Small intestine (tissue), 7 donors: ENCODE measurements at regions not wholly inside any gene's neighbourhood (a gene's known extent, or its start where the extent isn't known, plus 50 kb on each side); places are given as distances from the start of the nearest gene placed in this dataset.

Experiments
- DNase-seq, 2 donors: peaks; one replicate each; pipeline versions ENCODE4 v3.0.0 to v3.0.0-alpha.2; 2013
- FAIRE-seq: peaks from 2 replicates; lab custom pipeline; 2012; peaks lifted over from hg19 to GRCh38; lab: Jason Lieb, UNC
- H3K27ac ChIP-seq, 3 donors: one replicate each; pipeline ENCODE4 v1.5.1; 2013; ENCODE audit warnings: low read length in 2 of 3, mild to moderate bottlenecking in 2 of 3, control low read depth in 1 of 3, inconsistent platforms in 1 of 3, low read depth in 1 of 3, moderate library complexity in 1 of 3
- H3K27me3 ChIP-seq, 3 donors: one replicate each; pipeline ENCODE4 v1.6.1; 2013; ENCODE audit warnings: low read length in 3 of 3, inconsistent platforms in 1 of 3; ENCODE audit not compliant: control insufficient read depth in 3 of 3, insufficient read depth in 3 of 3
- H3K36me3 ChIP-seq, 3 donors: one replicate each; pipeline ENCODE4 v1.6.1; 2013; ENCODE audit warnings: low read length in 3 of 3, inconsistent platforms in 1 of 3, low read depth in 1 of 3, mild to moderate bottlenecking in 1 of 3, moderate library complexity in 1 of 3; ENCODE audit not compliant: control insufficient read depth in 3 of 3, insufficient read depth in 2 of 3
- H3K4me1 ChIP-seq, 3 donors: one replicate each; pipeline ENCODE4 v1.6.1; 2013; ENCODE audit warnings: low read length in 2 of 3, inconsistent platforms in 1 of 3, low read depth in 1 of 3, mild to moderate bottlenecking in 1 of 3, moderate library complexity in 1 of 3; ENCODE audit not compliant: control insufficient read depth in 3 of 3, insufficient read depth in 2 of 3
- H3K4me3 ChIP-seq, 3 donors: one replicate each; pipeline ENCODE4 v1.5.1; 2013; ENCODE audit warnings: low read length in 3 of 3, control low read depth in 1 of 3, inconsistent platforms in 1 of 3, low read depth in 1 of 3, mild to moderate bottlenecking in 1 of 3, moderate library complexity in 1 of 3
- H3K9me3 ChIP-seq, 2 donors: one replicate each; pipeline ENCODE4 v1.6.1; 2013; ENCODE audit warnings: low read depth in 1 of 2, low read length in 1 of 2; ENCODE audit not compliant: control insufficient read depth in 2 of 2, insufficient read depth in 1 of 2
- WGBS, 3 donors: extraction: QIAGEN DNeasy Blood & Tissue Kit; methylation state at CpG; one replicate each; pipeline ENCODE4 v1.1.7; 2013; 5-methylcytosine and 5-hydroxymethylcytosine counted together
- donor health status: healthy with polysubstance abuse.
- donor health status: control.
- donor health status: control.
- donor health status: Bipolar disorder and iron deficiency.
- donor health status: healthy.

DNA sequence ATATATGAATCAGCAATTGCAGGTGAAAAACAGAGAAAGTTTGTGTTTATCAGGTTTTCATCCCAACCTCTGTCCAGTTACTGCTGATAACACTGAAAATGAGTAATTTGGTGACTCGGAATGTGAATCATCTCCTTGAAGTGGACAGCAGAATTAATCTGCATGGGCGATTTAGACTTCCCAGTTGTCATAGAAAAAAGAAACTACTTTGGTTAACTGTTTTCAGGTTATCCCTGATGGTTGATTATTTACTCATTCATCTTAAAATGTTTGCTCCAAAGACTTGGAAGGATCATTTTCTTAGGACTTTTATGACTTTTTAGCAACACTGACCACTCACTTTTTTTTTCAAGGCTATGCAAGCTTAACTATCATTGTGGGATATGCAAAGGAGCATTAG is 504.1 kb upstream of the ANKRD30A start:
- Histone ChIP-seq H3K36me3 (no peaks in the 10 kb centered on the region), H3K27ac (no peak overlapping the region), H3K4me3 (no peak overlapping the region), H3K9me3 (peaks cover 0 to 3% of the 10 kb centered on the region in 2 donors), H3K27me3 (no peaks in the 10 kb centered on the region), H3K4me1 (no peaks in the 10 kb centered on the region)
- no peak for FAIRE-seq
- DNase-seq: no peak
- whole genome bisulfite sequencing, 3 donors: 33 to 64% (median 45%) methylated on average over 2 of the region's 2 CpGs

DNA sequence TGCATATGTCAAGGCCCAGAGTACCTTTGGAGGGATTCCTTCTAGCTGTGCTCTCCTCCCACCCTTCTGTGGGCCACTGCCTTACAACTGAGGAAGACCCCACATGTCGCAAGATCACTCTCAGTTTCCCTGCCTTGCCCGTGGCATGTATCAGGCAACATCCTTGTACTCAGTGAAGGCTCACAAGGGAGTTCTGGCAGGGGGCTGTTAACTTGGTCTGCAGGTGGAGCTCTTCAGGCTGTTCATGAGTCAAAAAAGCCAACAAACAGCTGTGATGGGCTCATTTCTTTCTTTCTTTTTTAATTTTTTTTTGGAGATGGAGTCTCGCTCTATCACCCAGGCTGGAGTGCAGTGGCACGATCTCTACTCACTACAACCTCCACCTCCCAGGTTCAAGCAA is 513.0 kb upstream of the ANKRD30A start:
- Histone ChIP-seq H3K36me3 (no peaks in the 10 kb centered on the region), H3K4me3 (no peak overlapping the region), H3K27ac (no peak overlapping the region), H3K9me3 (peaks cover 0 to 2% of the 10 kb centered on the region in 2 donors), H3K4me1 (no peaks in the 10 kb centered on the region), H3K27me3 (no peaks in the 10 kb centered on the region)
- 79 to 92% (median 88%) methylated on average over 4 of the region's 4 CpGs for WGBS, 3 donors
- FAIRE-seq: no peak
- DNase-seq: no peak

DNA sequence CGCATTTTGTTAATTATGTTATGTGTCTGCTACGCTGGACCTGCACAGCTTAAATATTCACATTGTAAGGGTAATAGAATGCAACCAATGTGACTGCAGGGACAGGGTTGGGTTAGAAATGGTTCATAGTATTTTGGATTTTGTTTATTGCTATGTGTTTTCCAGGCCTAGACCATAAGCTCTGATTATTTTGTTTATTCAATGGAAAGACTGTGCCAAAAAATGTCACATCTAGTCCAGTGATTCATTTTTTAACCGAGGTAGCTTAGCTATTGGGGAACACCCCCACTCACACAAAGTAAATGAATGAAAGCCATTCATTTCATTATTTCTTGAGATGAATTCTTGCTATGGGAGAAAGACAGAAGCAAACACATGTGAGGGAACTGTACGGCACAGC is 516.5 kb upstream of the ANKRD30A start:
- H3K9me3 ChIP-seq: peaks cover 0 to 2% of the 10 kb centered on the region in 2 donors
- no peak overlapping the region for H3K27ac ChIP-seq
- no peaks in the 10 kb centered on the region for H3K27me3 ChIP-seq
- H3K36me3 ChIP-seq: no peaks in the 10 kb centered on the region
- DNase-seq (no peak), FAIRE-seq (no peak)
- WGBS, 3 donors: 66 to 87% (median 74%) methylated on average over 4 of the region's 4 CpGs
- H3K4me1 ChIP-seq: no peaks in the 10 kb centered on the region
- H3K4me3 ChIP-seq: no peak overlapping the region

DNA sequence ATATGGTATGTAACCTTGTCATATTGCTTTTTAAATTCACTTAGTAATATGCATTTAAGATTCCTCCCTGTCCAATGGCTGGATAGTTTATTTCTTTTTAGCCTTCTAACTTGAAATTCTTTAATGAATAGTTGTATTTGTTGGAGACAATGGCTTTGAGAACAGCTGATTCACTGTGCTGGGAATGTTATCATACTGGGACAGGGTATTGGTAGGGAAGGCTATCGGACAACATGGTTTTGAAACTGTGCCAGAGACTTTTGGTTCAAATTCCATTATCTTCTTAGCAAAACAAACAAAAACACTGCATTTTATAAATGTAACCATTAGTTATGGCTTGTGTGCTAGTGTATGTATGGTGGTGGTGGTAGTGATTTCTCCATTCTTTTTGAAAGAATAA is 517.1 kb upstream of the ANKRD30A start:
- DNase-seq: no peak
- H3K4me3 ChIP-seq: no peak overlapping the region
- FAIRE-seq: no peak
- H3K36me3 ChIP-seq: no peaks in the 10 kb centered on the region
- no peak overlapping the region for H3K27ac ChIP-seq
- H3K4me1 ChIP-seq: no peaks in the 10 kb centered on the region
- WGBS, 3 donors: 63 to 76% (median 75%) methylated on average over 1 of the region's 1 CpG
- H3K27me3 ChIP-seq: no peaks in the 10 kb centered on the region
- peaks cover 0 to 2% of the 10 kb centered on the region in 2 donors for H3K9me3 ChIP-seq

DNA sequence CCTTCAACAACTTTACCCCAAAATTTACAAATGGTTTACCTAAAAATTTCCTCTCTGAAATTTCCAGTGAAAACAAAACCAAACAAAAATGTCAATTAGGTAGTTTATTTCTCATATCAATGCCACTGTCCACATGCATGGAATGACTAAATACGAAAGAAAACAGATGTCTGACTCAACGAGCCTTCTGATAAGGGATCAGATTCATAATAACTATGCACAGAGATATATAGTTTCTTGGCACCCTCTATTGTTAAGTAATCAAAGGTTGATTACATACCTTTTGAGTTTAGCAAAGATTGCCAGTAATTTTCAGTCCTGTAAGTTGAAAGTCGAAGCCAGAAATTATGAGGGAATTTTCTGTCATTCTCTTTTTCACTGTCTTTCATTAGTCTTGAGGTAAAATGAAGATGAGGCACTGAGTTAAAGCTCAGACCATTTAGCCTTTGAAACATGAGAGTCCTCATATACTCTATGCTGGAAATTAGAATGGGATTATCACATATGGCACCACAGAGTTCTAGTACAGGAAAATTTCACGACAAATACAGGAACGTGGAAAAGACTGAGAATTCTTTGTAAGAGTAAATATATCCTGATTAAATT is 519.1 kb upstream of the ANKRD30A start:
- H3K9me3 ChIP-seq: no peaks in the 10 kb centered on the region
- no peaks in the 10 kb centered on the region for H3K27me3 ChIP-seq
- DNase-seq: no peak
- no peaks in the 10 kb centered on the region for H3K36me3 ChIP-seq
- 69 to 74% (median 73%) methylated on average over 5 of the region's 5 CpGs for WGBS, 3 donors
- no peak overlapping the region for H3K27ac ChIP-seq
- FAIRE-seq: no peak
- H3K4me3 ChIP-seq: no peak overlapping the region
- no peaks in the 10 kb centered on the region for H3K4me1 ChIP-seq

DNA sequence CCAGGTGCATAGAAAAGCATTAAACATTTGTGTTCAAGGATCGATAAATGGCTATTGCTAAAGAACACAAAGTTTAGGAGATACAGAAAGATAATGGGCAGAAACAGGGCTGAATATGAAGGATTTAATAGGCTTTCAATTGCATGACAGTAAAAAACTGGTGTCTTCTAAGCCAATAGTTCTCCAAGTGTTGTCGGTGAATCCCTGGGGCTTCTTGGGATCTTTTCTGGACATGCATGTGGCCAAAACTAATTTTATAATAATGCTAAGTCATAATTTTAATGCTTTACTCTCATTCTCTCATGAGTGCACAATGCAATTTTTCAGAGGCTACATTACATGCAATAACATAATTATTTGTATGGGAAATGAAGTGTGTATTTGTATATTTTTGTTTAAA is 521.1 kb upstream of the ANKRD30A start:
- H3K9me3 ChIP-seq: no peaks in the 10 kb centered on the region
- H3K27me3 ChIP-seq: no peaks in the 10 kb centered on the region
- FAIRE-seq: no peak

DNA sequence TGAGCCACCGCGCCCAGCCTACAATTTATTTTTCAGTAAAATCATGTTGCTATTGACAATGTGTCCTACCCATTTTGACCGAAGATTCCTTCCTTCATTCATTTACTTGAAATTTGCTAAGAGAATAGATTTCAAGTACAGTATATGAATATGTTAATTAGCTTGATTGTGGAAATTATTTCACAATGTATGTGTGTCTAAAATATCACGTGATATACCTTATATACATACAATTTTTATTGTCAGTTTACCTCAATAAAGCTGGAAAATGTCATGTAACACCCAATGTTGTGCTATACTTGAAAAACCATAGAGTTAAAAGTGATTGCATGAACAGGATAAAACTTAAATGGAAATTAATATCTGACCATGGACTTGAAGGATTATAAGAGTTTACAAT is 521.7 kb upstream of the ANKRD30A start:
- no peaks in the 10 kb centered on the region for H3K9me3 ChIP-seq
- H3K36me3 ChIP-seq: no peaks in the 10 kb centered on the region
- whole genome bisulfite sequencing, 3 donors: 86 to 90% (median 86%) methylated on average over 4 of the region's 4 CpGs
- H3K4me1 ChIP-seq: no peaks in the 10 kb centered on the region
- FAIRE-seq (no peak), DNase-seq (no peak)
- no peaks in the 10 kb centered on the region for H3K27me3 ChIP-seq
- H3K4me3 ChIP-seq: no peak overlapping the region
- H3K27ac ChIP-seq: no peak overlapping the region

More for the DNA sequence above, 521.1 kb upstream of the ANKRD30A start:
- 84 to 88% (median 87%) methylated on average over 2 of the region's 2 CpGs for WGBS, 3 donors
- Histone ChIP-seq H3K4me3 (no peak overlapping the region), H3K27ac (no peak overlapping the region), H3K36me3 (no peaks in the 10 kb centered on the region), H3K4me1 (no peaks in the 10 kb centered on the region)
- no peak for DNase-seq

DNA sequence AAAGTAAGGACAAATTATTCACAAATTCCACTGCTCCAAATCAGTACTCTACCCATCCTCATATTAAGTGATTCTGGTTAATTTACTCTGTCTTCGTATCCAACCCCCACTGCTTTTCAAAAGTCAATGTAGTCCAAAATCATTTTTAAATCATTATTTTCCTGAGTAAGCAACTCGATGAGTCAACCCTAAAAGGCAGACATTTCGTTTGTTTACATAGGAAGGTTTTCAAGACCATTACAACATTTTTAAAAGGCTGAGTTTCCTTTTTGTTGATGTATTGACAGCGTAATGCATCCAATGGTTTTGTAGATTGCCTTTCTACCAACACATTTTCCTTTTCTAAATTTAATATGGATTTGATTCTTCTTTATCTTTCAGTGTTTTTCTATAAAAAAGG is 523.0 kb upstream of the ANKRD30A start:
- H3K36me3 ChIP-seq: no peaks in the 10 kb centered on the region
- H3K4me1 ChIP-seq: no peaks in the 10 kb centered on the region
- no peak overlapping the region for H3K4me3 ChIP-seq
- no peak overlapping the region for H3K27ac ChIP-seq
- no peak for DNase-seq
- 45 to 57% (median 54%) methylated on average over 4 of the region's 4 CpGs for WGBS, 3 donors
- FAIRE-seq: no peak
- no peaks in the 10 kb centered on the region for H3K27me3 ChIP-seq
- H3K9me3 ChIP-seq: no peaks in the 10 kb centered on the region

DNA sequence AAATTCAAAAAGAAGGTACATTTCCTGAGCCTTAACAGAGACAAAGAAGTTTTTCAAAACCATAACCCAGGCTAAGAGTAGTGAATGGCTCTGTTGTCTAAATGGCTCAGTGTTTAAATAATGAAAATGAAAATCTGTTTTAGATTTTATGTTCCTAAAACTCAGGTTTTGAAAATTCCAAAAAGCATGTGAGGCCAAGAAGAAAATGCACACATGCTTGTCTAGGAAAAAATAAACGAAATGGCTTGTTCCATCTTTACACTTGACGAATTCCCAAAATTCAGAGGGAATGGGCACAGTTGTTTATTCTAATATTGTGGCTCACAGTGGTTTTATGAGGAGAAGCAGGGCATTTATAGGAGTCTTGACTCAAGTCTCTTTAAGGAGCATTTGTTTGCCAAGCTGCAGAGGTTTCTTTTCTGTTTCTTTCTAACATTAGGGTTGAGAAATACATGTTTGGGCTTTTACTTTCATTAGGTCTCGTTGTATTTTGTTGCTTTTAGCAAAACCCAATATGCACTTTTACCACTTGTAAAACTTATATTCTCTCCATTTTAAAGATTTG is 527.6 kb upstream of the ANKRD30A start:
- no peak overlapping the region for H3K4me3 ChIP-seq
- H3K4me1 ChIP-seq: no peaks in the 10 kb centered on the region
- 42 to 52% (median 51%) methylated on average over 3 of the region's 3 CpGs for WGBS, 3 donors
- H3K27me3 ChIP-seq: no peaks in the 10 kb centered on the region
- no peak overlapping the region for H3K27ac ChIP-seq
- no peak for FAIRE-seq
- no peaks in the 10 kb centered on the region for H3K36me3 ChIP-seq
- no peak for DNase-seq
- H3K9me3 ChIP-seq: no peaks in the 10 kb centered on the region
